Body of pancreas (tissue), 4 donors: ENCODE measurements at regions not wholly inside any gene's neighbourhood (a gene's known extent, or its start where the extent isn't known, plus 50 kb on each side); places are given as distances from the start of the nearest gene placed in this dataset.

Source experiments
- ATAC-seq: fragments of 150-250 bp; one replicate; pipeline ENCODE4 v1.9.1; 2016
- DNase-seq, 4 donors: peaks; one replicate each; pipeline ENCODE4 v3.0.0-alpha.2; 2019
- H3K27ac ChIP-seq, 4 donors: fragments of 200-600 bp; sonication (generic); 1 replicate in 3 of 4; 2 replicates in 1 of 4; pipeline versions ENCODE4 v1.5.1 to v1.6.1; 2016 to 2019; ENCODE audit warnings: mild to moderate bottlenecking in 1 of 4, mixed read lengths in 1 of 4, moderate library complexity in 1 of 4
- H3K27me3 ChIP-seq, 2 donors: fragments of 200-600 bp; sonication (generic); one replicate each; pipeline ENCODE4 v1.6.0; 2016; ENCODE audit warnings: mild to moderate bottlenecking in 1 of 2
- H3K36me3 ChIP-seq, 2 donors: fragments of 200-600 bp; sonication (generic); replicated peaks in 1 of 2; 2 replicates each; pipeline ENCODE4 v1.5.1; 2016; ENCODE audit warnings: low read depth in 2 of 2; ENCODE audit not compliant: insufficient read depth in 1 of 2
- H3K4me1 ChIP-seq: fragments of 200-600 bp; sonication (generic); one replicate; pipeline ENCODE4 v1.6.0; 2016
- H3K4me3 ChIP-seq, 2 donors: fragments of 200-600 bp; sonication (generic); 1 replicate in 1 of 2; 2 replicates in 1 of 2; pipeline ENCODE4 v1.5.1; 2016 to 2019
- H3K9me3 ChIP-seq, 3 donors: fragments of 200-600 bp; sonication (generic); 1 replicate in 2 of 3; 2 replicates in 1 of 3; pipeline ENCODE4 v1.5.1; 2016
- CTCF ChIP-seq, 7 experiments: fragments of 450-650 bp in 4 of 7; fragments of 200-600 bp in 3 of 7; sonication (generic) in 3 of 7; IDR thresholded peaks; one replicate each; pipeline ENCODE4 v1.5.1; 2016 to 2019; ENCODE audit warnings: antibody characterized with exemption in 7 of 7
- POLR2A ChIP-seq, 3 donors: fragments of 450-650 bp; IDR thresholded peaks; one replicate each; pipeline ENCODE4 v1.6.1; 2016; ENCODE audit warnings: antibody characterized with exemption in 3 of 3, mild to moderate bottlenecking in 2 of 3
- WGBS, 2 donors: methylation state at CpG; one replicate each; pipeline ENCODE4 v1.1.5; 2017; 5-methylcytosine and 5-hydroxymethylcytosine counted together
- intact Hi-C: fragments of 100-400 bp; cut with DNase I; formaldehyde crosslinking; loops from one replicate; pipeline ENCODE4 v1.15.1; 2023

GRCh38 chr16:76612497-76612896 is 335.3 kb downstream of the CNTNAP4 start:
- no peaks in the 10 kb centered on the region for H3K27me3 ChIP-seq
- H3K9me3 ChIP-seq, result no peaks in the 10 kb centered on the region
- TF ChIP-seq POLR2A (IDR thresholded peaks at IDR 0.05), result no peak
- DNase-seq (no peak), ATAC-seq (no peak)
- H3K36me3 ChIP-seq, result no peaks in the 10 kb centered on the region
- H3K27ac ChIP-seq, result no peak overlapping the region
- no peak overlapping the region for H3K4me3 ChIP-seq
- intact Hi-C loops, result no loop called here
- H3K4me1 ChIP-seq, result peaks cover 12% of the 10 kb centered on the region
- 57 to 66% methylated on average over 1 of the region's 1 CpG for WGBS, 2 donors

- DNase-seq (peak; percentile 14 to 46 (median 21)), ATAC-seq (no peak)
- no peaks in the 10 kb centered on the region for H3K36me3 ChIP-seq
- no peaks in the 10 kb centered on the region for H3K27me3 ChIP-seq
- H3K27ac ChIP-seq, result no peak overlapping the region
- no peak overlapping the region for H3K4me3 ChIP-seq
- TF ChIP-seq POLR2A (IDR thresholded peaks at IDR 0.05) (no peak), CTCF (IDR thresholded peaks at IDR 0.05) (no peak)
- intact Hi-C loops, result no loop called here
- peaks cover 12% of the 10 kb centered on the region for H3K4me1 ChIP-seq
- H3K9me3 ChIP-seq, result no peaks in the 10 kb centered on the region
These were observed 337.1 kb downstream of the CNTNAP4 start for GRCh38 chr16:76614269-76614668.

DNA sequence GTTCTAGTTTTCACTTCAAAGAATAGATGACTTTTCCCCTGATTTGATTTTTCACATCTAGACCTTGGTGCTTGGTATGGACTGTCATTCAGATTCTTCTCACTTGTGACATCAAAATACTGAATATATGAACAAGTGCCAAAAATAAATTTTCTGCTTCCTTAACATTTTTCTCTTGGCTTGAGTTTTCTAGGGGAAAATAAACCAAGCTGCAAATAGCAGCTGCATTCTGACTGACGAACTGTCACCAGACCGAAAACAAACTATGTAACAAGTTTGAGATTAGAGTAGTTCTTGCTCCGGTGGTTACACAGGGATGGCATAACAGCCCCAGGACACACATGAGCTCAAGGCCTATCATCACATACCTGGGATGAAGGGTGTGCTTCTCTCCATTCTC is 345.7 kb downstream of the CNTNAP4 start:
- TF ChIP-seq POLR2A (IDR thresholded peaks at IDR 0.05), result no peak
- TF ChIP-seq CTCF (IDR thresholded peaks at IDR 0.05), result no peak
- ATAC-seq, result no peak

DNA sequence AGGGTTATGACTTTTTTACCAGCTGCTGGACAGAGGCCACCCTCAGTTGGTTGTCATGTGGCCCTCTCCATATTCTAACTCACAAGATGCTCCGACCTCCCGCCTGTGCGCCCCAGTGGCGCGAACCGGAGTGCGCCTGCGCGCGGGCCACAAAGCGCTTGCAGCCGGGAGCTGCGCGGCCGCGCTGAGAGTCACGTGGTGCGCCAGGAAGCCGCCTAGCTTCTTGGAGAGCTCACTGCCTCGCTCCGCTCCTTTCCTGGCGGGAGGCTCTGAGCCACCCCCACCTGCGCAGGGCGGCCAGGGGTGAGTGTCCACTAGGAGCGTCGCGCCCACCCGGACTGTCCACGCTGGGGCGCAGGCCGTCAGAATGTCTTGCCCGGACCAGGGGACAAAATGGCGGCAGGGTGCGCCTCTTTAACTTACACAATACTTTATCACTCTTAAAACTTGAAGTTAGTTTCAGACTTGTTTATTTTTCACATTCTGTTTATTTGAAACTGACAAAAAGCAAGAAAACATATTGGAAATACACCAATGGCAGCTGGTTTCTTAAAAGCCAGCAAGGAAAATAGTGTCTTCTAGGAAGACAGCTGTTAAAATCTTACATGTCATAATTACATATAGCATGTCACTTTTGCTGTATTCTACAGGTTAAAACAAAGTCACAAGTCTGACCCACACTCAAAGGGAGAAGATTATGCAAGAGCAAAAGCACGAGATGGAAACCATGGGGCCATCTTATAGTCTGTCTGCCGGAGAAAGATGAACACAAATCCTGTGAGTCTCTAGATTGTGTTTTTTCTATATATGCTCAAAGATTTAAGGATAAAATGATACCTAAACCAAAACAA is 357.9 kb downstream of the CNTNAP4 start:
- no peak for ATAC-seq
- no peaks in the 10 kb centered on the region for H3K4me1 ChIP-seq
- H3K9me3 ChIP-seq, result no peaks in the 10 kb centered on the region
- H3K27me3 ChIP-seq, result peaks cover 0 to 3% of the 10 kb centered on the region in 2 donors
- WGBS, 2 donors, result 80 to 83% methylated on average over 33 to 36 of the region's 36 CpGs
- DNase-seq, result peak in 2 of 4 donors; percentile 29 to 36
- no peak overlapping the region for H3K4me3 ChIP-seq
- no peak overlapping the region for H3K27ac ChIP-seq
- H3K36me3 ChIP-seq, result no peaks in the 10 kb centered on the region
- TF ChIP-seq CTCF (IDR thresholded peaks at IDR 0.05) (no peak), POLR2A (IDR thresholded peaks at IDR 0.05) (no peak)
- intact Hi-C loops, result no loop called here

More for the DNA sequence above, 345.7 kb downstream of the CNTNAP4 start:
- Histone ChIP-seq H3K4me1 (no peaks in the 10 kb centered on the region), H3K9me3 (no peaks in the 10 kb centered on the region), H3K27ac (no peak overlapping the region), H3K27me3 (no peaks in the 10 kb centered on the region), H3K4me3 (no peak overlapping the region), H3K36me3 (no peaks in the 10 kb centered on the region)
- WGBS, 2 donors, result 49 to 63% methylated on average over 3 of the region's 3 CpGs
- intact Hi-C loops, result no loop called here
- no peak for DNase-seq

- DNase-seq (peak; percentile 17 to 34 (median 23)), ATAC-seq (no peak)
- Histone ChIP-seq H3K4me1 (no peaks in the 10 kb centered on the region), H3K27ac (no peak overlapping the region), H3K4me3 (no peak overlapping the region), H3K27me3 (no peaks in the 10 kb centered on the region), H3K9me3 (no peaks in the 10 kb centered on the region), H3K36me3 (no peaks in the 10 kb centered on the region)
- TF ChIP-seq POLR2A (IDR thresholded peaks at IDR 0.05), result no peak
- peak in 5 of 7 experiments; percentile 12 to 47 (median 29) for TF ChIP-seq CTCF (IDR thresholded peaks at IDR 0.05)
- intact Hi-C loops, result no loop called here
- 43 to 49% methylated on average over 10 of the region's 10 CpGs for WGBS, 2 donors
These were observed 362.6 kb downstream of the CNTNAP4 start for GRCh38 chr16:76639685-76640289.
